OCI-LY3 (cell line): ENCODE measurements at regions not wholly inside any gene's neighbourhood (a gene's known extent, or its start where the extent isn't known, plus 50 kb on each side); places are given as distances from the start of the nearest gene placed in this dataset.

Experiments
- H2AFZ ChIP-seq: fragments of 200-600, 300-600 bp; shearing (Covaris generic); 2 replicates; pipeline ENCODE4 v1.6.0; 2014; ENCODE audit warnings: antibody characterized with exemption, low read depth, low read length
- H3K27ac ChIP-seq: fragments of 200-600, 300-600 bp; sonication (generic); 2 replicates; pipeline ENCODE4 v1.5.1; 2014; ENCODE audit warnings: mild to moderate bottlenecking, low read length, moderate library complexity, mixed read lengths
- H3K27me3 ChIP-seq: fragments of 200-600, 300-600 bp; sonication (generic); 2 replicates; pipeline ENCODE4 v1.6.1; 2014; ENCODE audit warnings: low read depth, low read length, mixed read lengths
- H3K36me3 ChIP-seq: fragments of 200-600, 300-600 bp; sonication (generic); replicated peaks from 2 replicates; pipeline ENCODE3; 2014; ENCODE audit warnings: low read depth, low read length, mixed read lengths
- H3K4me1 ChIP-seq: fragments of 300-600, 200-600 bp; sonication (generic); 2 replicates; pipeline ENCODE4 v1.6.1; 2014; ENCODE audit warnings: low read length, mixed read lengths
- H3K4me2 ChIP-seq: fragments of 200-600, 300-600 bp; sonication (generic); 2 replicates; pipeline ENCODE4 v1.6.1; 2014; ENCODE audit warnings: low read length, mixed read lengths
- H3K4me3 ChIP-seq: fragments of 300-600, 200-600 bp; sonication (generic); 2 replicates; pipeline ENCODE4 v1.5.1; 2014; ENCODE audit warnings: antibody characterized with exemption, mild to moderate bottlenecking, low read length, moderate library complexity
- H3K79me2 ChIP-seq: fragments of 300-600, 200-600 bp; shearing (Covaris generic); 2 replicates; pipeline ENCODE4 v1.6.1; 2014; ENCODE audit warnings: mild to moderate bottlenecking, low read length, mixed read lengths
- H3K9ac ChIP-seq: fragments of 300-600, 200-600 bp; shearing (Covaris generic); 2 replicates; pipeline ENCODE4 v1.6.0; 2014; ENCODE audit warnings: mild to moderate bottlenecking, low read length, moderate library complexity
- H3K9me3 ChIP-seq: fragments of 200-600, 300-600 bp; shearing (Covaris generic); 2 replicates; pipeline ENCODE4 v1.6.1; 2014; ENCODE audit warnings: low read length, mixed read lengths; ENCODE audit not compliant: insufficient read depth
- H4K20me1 ChIP-seq: fragments of 200-600, 300-600 bp; sonication (generic); 2 replicates; pipeline ENCODE4 v1.6.1; 2016; ENCODE audit warnings: low read length, mixed read lengths; ENCODE audit not compliant: insufficient read depth
- EZH2phosphoT487 ChIP-seq: fragments of 200-600 bp; shearing (Covaris generic); IDR thresholded peaks from 2 replicates; pipeline ENCODE4 v1.6.1; 2018; ENCODE audit warnings: antibody characterized with exemption, mixed run types, low read depth
- TF ChIP-seq, protein P1 (sequence below): fragments of 200-600, 300-600 bp; sonication (generic); IDR thresholded peaks from 2 replicates; pipeline ENCODE4 v1.5.1; 2014; ENCODE audit warnings: antibody characterized with exemption, low read length, low read depth

DNA sequence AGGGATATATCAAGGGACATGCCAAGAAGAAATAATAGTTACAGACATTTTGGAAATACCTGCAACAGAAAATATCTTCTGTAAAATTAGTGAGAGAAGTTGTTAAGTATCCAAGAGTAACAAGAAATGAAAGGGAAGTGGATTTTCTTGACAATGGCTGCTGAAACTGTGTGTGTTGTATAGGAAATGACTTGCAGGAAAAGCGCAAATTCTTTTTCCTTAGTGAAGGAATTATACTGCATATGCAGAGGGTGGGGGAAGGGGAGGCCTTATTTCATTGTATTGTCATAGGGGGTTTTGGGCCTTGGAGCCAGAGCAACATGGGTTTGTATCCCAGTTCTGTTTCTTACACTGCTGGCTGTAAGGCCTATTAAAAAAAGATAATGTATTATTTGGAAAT lies 84.4 kb upstream of the DDHD1 start:
- Histone ChIP-seq H3K36me3 (no peaks in the 10 kb centered on the region), H3K4me3 (no peak overlapping the region), H3K79me2 (no peaks in the 10 kb centered on the region), H3K27ac (no peak overlapping the region), H3K4me2 (no peak overlapping the region), H3K9me3 (no peaks in the 10 kb centered on the region), H3K9ac (no peak overlapping the region), H4K20me1 (no peaks in the 10 kb centered on the region), H3K27me3 (no peaks in the 10 kb centered on the region), H3K4me1 (no peaks in the 10 kb centered on the region), H2AFZ (no peak overlapping the region)
- no peak for TF ChIP-seq EZH2phosphoT487
- TF ChIP-seq, protein P1, sequence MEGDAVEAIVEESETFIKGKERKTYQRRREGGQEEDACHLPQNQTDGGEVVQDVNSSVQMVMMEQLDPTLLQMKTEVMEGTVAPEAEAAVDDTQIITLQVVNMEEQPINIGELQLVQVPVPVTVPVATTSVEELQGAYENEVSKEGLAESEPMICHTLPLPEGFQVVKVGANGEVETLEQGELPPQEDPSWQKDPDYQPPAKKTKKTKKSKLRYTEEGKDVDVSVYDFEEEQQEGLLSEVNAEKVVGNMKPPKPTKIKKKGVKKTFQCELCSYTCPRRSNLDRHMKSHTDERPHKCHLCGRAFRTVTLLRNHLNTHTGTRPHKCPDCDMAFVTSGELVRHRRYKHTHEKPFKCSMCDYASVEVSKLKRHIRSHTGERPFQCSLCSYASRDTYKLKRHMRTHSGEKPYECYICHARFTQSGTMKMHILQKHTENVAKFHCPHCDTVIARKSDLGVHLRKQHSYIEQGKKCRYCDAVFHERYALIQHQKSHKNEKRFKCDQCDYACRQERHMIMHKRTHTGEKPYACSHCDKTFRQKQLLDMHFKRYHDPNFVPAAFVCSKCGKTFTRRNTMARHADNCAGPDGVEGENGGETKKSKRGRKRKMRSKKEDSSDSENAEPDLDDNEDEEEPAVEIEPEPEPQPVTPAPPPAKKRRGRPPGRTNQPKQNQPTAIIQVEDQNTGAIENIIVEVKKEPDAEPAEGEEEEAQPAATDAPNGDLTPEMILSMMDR: no peak

DNA sequence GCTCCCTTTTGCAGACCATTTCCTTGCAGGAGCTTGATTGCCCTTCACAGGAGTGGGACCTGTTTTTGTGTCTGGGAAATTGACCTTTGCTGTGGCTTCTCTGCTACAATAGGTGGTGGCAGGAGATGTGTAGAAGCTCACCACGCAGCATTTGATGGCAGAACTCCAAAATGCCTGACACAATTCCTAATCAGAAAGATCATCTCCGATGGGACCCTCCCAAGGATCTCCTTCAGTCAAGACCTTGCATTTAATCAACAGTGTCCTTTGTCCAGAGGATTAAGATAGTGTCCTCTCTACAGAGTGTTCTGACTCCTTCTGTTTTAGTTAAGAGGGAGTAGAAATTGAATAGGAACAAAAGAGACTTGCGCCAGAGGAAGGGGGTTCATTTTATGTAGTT lies 83.6 kb upstream of the DDHD1 start:
- Histone ChIP-seq H3K4me1 (no peaks in the 10 kb centered on the region), H4K20me1 (no peaks in the 10 kb centered on the region), H3K9me3 (no peaks in the 10 kb centered on the region), H3K36me3 (no peaks in the 10 kb centered on the region), H3K79me2 (no peaks in the 10 kb centered on the region), H3K9ac (no peak overlapping the region), H3K27ac (no peak overlapping the region), H3K27me3 (no peaks in the 10 kb centered on the region), H3K4me3 (no peak overlapping the region), H2AFZ (no peak overlapping the region), H3K4me2 (no peak overlapping the region)
- TF ChIP-seq EZH2phosphoT487: no peak
- TF ChIP-seq, protein P1: no peak

DNA sequence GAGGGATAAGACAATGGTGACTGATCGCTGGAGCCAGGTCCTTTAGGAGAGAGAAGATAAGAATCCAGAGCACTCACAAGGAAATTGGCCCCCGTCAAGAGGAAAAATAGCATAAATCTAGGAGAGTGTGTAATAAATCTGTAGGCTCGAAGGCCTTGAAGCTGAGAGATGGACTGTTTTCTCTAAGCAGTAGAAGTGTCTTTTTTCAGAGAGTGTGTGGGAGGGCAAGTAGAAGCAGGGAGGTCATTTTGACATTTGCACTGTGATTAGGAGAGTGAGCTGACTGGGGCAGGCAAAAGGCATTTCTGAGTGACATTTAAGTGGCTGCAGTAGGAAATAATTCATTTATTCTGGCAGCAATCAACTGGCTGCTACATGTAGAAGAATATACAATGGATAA lies 78.0 kb upstream of the DDHD1 start:
- Histone ChIP-seq H3K27me3 (no peaks in the 10 kb centered on the region), H3K4me1 (no peaks in the 10 kb centered on the region), H3K4me3 (no peak overlapping the region), H3K9ac (no peak overlapping the region), H3K4me2 (no peak overlapping the region), H2AFZ (no peak overlapping the region), H4K20me1 (no peaks in the 10 kb centered on the region), H3K9me3 (no peaks in the 10 kb centered on the region), H3K27ac (no peak overlapping the region), H3K79me2 (no peaks in the 10 kb centered on the region), H3K36me3 (no peaks in the 10 kb centered on the region)
- no peak for TF ChIP-seq EZH2phosphoT487
- TF ChIP-seq, protein P1: no peak

DNA sequence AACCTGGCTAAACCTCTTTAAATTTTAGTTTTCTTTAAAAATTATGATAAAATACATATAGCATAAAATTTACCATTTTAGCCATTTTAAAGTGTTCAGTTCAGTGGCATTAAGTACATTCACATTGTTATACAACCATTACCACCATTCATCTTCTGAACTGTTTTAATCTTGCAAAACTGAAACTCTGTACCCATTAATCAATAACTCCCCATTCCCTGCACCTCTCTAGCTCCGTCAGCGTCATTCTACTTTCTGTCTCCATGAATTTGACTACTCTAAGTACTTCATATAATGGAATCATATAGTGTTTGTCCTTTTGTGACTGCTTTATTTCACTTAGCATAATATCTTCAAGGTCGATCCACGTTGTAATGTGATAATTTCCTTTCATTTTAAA lies 75.8 kb upstream of the DDHD1 start:
- H2AFZ ChIP-seq: no peak overlapping the region
- H3K4me2 ChIP-seq: no peak overlapping the region
- no peaks in the 10 kb centered on the region for H3K27me3 ChIP-seq
- H3K4me1 ChIP-seq: no peaks in the 10 kb centered on the region
- no peaks in the 10 kb centered on the region for H3K36me3 ChIP-seq
- H3K4me3 ChIP-seq: no peak overlapping the region
- H3K9me3 ChIP-seq: 0 out of 2 replicates have a peak, but pooled peaks cover 4% of the 10 kb centered on the region
- TF ChIP-seq, protein P1: no peak
- TF ChIP-seq EZH2phosphoT487: no peak
- no peak overlapping the region for H3K27ac ChIP-seq
- H3K79me2 ChIP-seq: no peaks in the 10 kb centered on the region
- H3K9ac ChIP-seq: no peak overlapping the region
- H4K20me1 ChIP-seq: no peaks in the 10 kb centered on the region
